Right hindlimb (tissue), 1 donor: ENCODE measurements at regions not wholly inside any gene's neighbourhood (a gene's known extent, or its start where the extent isn't known, plus 50 kb on each side); places are given as distances from the start of the nearest gene placed in this dataset.

Experiments
- DNase-seq: peaks from one replicate; pipeline ENCODE4 v3.0.0-alpha.2; 2018

- no peak for DNase-seq
Measured at GRCh38 chr1:218642033-218642948, 297.2 kb downstream of the TGFB2 start.

DNA sequence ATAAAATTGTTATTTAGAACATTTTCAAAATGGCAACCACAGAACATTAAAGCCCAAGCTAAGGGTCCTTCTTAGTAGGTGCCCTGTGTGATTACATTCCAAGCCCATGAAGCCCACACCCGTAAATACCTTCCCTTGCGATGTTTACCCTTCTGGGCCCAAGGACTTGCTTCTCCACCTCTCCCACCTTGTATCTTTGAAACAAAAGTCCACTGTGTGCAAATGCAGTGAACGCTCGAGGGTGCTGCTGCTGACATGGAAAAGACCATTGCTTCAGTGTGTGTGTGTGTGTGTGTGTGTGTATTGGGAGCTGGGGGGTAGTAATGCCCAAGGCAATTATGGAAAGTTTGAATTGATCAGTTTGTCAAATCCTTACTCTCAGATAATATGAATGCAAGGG lies 298.1 kb downstream of the TGFB2 start:
- no peak for DNase-seq

DNA sequence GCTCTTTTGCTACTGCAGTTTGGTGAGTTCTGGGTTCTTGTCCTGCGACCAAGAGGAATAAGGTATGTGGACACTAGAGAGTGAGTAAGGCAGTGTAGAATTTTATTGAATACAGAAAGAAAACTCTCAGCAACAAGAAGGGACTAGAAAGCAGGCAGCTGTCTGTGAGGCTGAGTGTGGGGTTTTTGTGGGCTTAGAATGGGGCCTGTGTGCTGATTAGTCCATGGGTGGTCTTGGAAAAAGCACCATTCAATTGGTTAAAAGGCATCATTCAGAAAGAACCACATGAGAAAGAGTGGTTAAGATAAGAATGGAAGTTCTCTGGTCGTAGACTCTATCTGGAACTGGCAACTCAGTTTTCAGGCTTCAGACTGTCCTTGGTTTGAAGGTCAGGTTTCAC lies 298.8 kb downstream of the TGFB2 start:
- no peak for DNase-seq

DNA sequence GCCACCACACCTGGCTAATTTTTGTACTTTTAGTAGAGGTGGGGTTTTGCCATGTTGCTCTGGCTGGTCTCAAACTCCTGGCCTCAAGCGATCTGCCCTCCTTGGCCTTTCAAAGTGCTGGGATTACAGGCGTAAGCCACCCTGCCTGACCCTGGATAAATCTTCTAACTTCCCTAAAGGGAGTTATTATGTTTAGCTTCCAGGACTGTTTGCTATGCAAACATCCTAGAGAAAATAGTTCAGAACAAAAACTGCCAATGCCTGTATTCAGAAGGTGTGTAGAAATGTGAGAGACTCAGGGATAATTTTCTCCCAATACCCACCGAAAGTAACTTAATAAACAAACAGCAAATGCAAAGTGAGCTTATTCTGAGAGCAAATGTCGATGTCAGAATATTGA lies 301.2 kb downstream of the TGFB2 start:
- no peak for DNase-seq

GRCh38 chr1:218656301-218657037 lies 311.3 kb downstream of the TGFB2 start:
- no peak for DNase-seq

DNA sequence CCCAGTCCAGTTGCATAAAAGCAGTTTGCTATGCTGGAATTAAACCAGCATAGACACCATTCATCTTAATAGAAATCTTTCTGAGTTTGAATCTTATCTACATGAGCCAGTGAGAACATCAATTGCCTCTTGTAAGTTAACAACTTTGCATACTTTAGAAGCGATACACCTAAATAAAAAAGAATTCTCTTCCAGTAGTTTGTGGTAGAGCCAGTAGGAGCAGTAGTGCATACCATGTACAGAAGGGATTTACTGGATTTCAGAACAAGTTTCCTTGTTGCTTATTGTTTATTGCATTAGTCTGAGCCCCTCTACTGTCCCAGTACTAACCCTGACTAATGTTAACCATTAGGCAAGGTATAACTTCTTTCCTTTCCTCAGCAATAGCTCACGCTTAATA lies 313.1 kb downstream of the TGFB2 start:
- no peak for DNase-seq

DNA sequence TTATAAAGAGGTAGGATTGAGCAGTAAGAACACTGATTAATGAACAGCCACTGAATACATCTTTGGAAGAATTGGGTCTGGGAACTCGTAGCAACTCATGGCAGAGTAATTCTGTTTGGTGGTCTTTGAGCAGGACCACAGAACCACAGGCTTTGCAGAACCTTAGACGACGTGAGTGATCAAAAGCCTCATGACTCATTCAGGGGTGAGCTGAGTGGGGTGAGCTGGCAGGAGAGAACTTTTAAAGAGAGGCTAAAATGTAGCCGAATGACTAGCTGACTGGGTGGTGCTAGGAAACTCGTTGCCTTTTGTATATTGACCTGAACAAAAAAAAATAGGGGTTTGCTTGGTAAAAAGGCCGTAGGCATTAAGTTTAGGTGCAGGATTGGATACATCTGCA lies 313.8 kb downstream of the TGFB2 start:
- no peak for DNase-seq

GRCh38 chr1:218659911-218660677 lies 315.0 kb downstream of the TGFB2 start:
- no peak for DNase-seq

GRCh38 chr1:218660678-218661053 lies 315.5 kb downstream of the TGFB2 start:
- DNase-seq: no peak

DNA sequence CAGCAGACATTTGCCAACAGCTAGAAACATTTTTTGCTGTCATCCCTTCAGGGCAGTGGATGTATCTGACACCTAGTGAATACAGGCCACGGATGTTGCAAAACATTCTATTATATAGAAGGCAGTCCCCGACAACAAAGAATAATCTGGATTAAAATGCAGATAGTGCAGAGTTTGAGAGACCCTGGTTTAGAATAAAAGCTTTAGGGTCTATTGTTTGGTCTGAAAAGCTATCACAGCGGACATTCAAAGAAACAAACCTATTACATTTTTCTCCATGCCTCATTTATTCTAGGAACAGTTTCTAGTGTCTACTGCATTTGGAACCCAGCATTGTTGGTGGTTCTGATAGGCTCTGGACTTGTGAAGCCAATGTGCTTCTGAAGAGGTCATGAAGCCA lies 316.3 kb downstream of the TGFB2 start:
- no peak for DNase-seq

GRCh38 chr1:218664385-218665170 lies 319.4 kb downstream of the TGFB2 start:
- DNase-seq: no peak

DNA sequence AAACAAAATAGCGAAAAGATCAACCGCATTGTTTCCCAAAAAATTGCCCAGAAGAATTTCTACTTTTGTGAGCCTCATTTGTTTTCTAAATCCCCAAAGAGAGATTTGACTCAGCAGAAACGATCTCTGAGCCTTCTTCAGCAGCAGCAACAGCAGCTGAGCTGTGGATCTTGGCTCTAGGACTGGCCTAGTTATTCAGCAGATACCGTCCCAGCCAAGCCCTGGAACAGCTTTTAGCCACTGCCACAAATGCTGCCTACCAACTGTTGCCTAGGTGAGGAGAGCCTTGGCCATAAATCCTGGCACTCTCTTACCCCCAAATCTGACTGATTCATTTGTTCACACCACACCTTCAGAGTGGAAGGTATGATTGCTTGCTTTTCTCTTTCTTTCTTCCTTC lies 320.1 kb downstream of the TGFB2 start:
- DNase-seq: peak; percentile 83

DNA sequence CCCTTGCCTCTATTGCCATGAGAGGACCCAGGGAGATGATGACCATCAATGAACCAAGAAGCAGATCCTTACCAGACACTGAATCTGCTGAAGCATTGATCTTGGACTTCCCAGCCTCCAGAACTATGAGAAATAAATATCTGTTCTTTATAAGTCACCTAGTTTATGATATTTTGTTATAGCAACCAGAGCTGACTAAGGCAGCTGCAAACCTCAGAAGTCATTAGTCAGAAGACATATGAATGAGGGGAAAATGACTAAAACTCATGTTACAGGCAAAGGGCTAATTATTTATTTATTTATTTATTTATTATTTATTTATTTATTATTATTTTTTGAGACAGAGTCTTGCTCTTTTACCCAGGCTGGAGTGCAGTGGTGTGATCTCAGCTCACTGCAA lies 321.1 kb downstream of the TGFB2 start:
- no peak for DNase-seq

DNA sequence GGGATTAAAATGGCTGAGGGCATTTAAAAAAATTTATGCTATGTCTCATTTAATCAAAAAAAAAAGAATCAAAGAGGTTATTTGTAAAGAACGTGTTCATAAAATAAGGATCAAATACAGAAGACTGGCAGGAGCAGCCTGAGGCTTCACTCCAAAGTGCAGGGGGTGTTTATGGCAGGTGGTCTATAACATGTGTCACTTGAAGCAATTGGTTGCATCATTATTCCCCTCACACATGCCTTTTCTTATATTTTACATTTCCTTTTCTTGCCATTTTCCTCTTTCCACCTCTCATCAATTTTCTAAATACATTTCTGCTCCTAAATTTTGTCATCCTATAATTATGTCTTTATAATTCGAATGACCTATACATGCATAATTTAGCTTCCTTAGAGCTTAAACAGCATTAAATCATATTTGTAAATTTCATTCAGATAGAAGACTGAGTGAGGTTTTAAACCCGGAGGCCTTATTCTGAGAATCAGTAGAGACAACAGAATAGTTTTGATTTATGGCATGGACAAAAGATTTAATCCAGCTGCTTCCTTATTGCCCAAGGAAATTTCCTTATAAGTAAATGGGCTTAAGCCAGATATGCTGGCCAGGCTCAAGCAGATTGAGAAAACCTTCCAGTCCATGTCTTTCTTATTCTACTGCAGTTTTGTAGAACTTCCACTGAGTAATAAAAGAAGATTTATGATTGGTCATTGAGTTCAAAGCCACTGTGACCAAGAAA lies 322.8 kb downstream of the TGFB2 start:
- no peak for DNase-seq

- no peak for DNase-seq
Measured at GRCh38 chr1:218669431-218669830, 324.3 kb downstream of the TGFB2 start.

- DNase-seq: no peak
Measured at GRCh38 chr1:218670875-218671274, 325.7 kb downstream of the TGFB2 start.

GRCh38 chr1:218671573-218671972 lies 326.4 kb downstream of the TGFB2 start:
- peak; percentile 66 for DNase-seq

DNA sequence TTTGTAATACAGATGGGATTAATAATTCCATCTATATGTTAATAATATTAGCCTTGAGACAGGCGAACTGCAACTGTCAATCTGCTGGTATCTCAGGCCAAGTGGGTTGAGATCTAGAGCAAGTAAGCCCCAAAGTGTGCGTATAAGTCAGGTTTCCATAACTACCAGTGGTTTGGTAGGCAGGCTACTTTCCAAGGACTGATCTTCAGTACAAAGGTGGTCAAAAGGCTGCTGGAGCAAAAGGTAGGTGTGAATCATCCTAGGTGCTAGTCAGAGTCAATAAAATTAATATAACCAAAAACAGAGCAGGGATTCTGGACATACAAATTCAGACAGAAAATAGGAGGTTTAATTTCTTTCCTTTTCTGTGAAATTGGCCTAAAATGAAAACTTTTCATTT lies 328.0 kb downstream of the TGFB2 start:
- no peak for DNase-seq

DNA sequence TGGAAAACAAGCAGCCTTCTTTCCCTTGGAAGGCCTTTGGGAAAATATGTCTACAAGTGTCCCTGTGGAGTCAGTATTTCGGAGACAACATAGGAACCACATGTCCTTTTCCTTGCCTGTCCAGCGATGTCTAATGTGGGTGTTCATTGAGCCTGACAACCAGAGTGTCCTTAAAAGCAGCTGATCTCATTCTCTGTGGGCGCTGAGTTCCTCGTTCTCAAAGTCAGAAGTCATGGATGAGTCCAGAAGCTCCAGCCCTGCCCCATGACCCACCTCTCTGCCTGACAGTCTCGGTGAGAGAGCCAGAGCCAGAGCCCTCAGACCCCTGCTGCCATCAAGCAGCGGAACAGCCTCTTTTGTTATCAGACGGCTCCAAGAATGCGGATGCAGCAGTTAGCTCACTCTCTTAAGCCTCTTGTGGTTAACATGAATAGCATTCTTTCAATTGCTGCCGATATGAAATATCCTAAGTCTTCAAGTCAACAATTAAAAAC lies 329.2 kb downstream of the TGFB2 start:
- peak; percentile 35 for DNase-seq

DNA sequence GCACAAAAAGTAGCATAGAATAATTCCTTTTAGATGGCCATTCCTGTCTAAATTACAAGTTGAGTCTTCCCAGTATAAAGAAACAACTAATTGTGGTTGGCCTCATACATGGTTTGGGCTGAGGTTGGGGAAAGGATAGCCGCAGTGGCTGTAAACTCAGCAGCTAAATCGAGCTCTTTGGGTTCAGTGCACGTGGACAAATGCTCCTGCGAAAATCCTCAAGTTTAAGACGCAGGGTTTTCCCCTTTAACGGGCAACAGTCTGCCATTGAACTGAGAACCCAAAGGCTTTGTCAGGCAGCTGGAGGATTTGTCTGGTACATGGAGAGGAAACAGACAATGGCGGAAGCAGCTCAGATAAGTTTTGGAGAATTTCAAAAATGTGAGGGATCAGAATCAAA lies 331.9 kb downstream of the TGFB2 start:
- DNase-seq: peak; percentile 31

DNA sequence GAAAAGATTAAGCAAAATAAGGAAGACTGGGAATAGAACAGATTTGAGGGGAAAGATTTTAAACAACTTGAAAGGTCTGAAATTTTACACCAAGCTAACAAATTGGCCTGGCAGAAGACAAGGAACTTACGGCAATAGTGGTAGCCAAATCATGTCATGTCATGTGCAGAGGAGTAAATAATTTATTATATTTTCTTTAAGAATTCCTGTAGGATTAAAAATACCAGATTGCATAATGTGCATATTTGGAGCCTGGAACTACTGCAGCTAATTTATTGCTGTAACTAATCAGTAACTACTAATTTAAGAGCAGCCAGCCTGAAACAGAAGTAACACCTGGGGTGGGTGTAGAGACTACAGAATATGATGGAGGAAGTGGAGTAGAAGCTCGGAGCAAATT lies 334.3 kb downstream of the TGFB2 start:
- no peak for DNase-seq
